Ovary (tissue), 7 donors: ENCODE measurements at regions not wholly inside any gene's neighbourhood (a gene's known extent, or its start where the extent isn't known, plus 50 kb on each side); places are given as distances from the start of the nearest gene placed in this dataset.

ENCODE experiments used
- DNase-seq, 5 donors: peaks; one replicate each; pipeline ENCODE4 v3.0.0-alpha.2; 2019 to 2020
- H3K27ac ChIP-seq, 2 donors: fragments of 200-600 bp; one replicate each; pipeline versions ENCODE4 v1.5.1 to v1.8.0; 2019 to 2022
- H3K27me3 ChIP-seq: fragments of 200-600 bp; one replicate; pipeline ENCODE4 v1.8.0; 2022
- H3K36me3 ChIP-seq: fragments of 200-600 bp; sonication (generic); one replicate; pipeline ENCODE4 v1.5.1; 2019
- H3K4me1 ChIP-seq: one replicate; pipeline ENCODE4 v1.8.1; 2013; ENCODE audit warnings: mild to moderate bottlenecking, moderate library complexity; ENCODE audit not compliant: insufficient read depth
- H3K4me3 ChIP-seq: fragments of 200-600 bp; sonication (generic); one replicate; pipeline ENCODE4 v1.5.1; 2017
- H3K9me3 ChIP-seq, 2 donors: fragments of 200-600 bp in 1 of 2; sonication (generic) in 1 of 2; one replicate each; pipeline versions ENCODE4 v1.5.1 to v1.8.1; 2013 to 2019; ENCODE audit warnings: mild to moderate bottlenecking in 1 of 2, moderate library complexity in 1 of 2
- EP300 ChIP-seq: sonication (generic); formaldehyde crosslinking; IDR thresholded peaks from one replicate; pipeline ENCODE4 v1.6.1; 2017; ENCODE audit warnings: antibody characterized with exemption
- POLR2A ChIP-seq: fragments of 450-650 bp; IDR thresholded peaks from one replicate; pipeline ENCODE4 v1.6.1; 2017; ENCODE audit warnings: antibody characterized with exemption, mild to moderate bottlenecking, moderate library complexity
- WGBS, 3 donors: extraction: QIAGEN DNeasy Blood & Tissue Kit in 1 of 3; methylation state at CpG; one replicate each; pipeline versions ENCODE4 v1.1.5 to v1.1.7; 2013 to 2017; 5-methylcytosine and 5-hydroxymethylcytosine counted together
- intact Hi-C, 4 donors: fragments of 100-400 bp; cut with DNase I; formaldehyde crosslinking; loops; one replicate each; pipeline versions ENCODE4 v1.11.0 to v1.15.1; 2022 to 2023
- TF ChIP-seq, protein P1 (sequence below), 3 donors: fragments of 450-650 bp in 2 of 3; fragments of 200-600 bp in 1 of 3; IDR thresholded peaks; one replicate each; pipeline versions ENCODE4 v1.5.1 to v1.8.0; 2016 to 2022; ENCODE audit warnings: antibody characterized with exemption in 3 of 3, mild to moderate bottlenecking in 1 of 3
- donor health status: DM: no; HTN: no; CAD: no; lungs with moderate emphysema.
- donor health status: DM: no; HTN: no; CAD: no.
- donor health status: Bipolar disorder and iron deficiency.
- donor health status: DM: no; HTN: no; CAD: no.
- donor health status: DM: yes; HTN: yes; CAD: no.

DNA sequence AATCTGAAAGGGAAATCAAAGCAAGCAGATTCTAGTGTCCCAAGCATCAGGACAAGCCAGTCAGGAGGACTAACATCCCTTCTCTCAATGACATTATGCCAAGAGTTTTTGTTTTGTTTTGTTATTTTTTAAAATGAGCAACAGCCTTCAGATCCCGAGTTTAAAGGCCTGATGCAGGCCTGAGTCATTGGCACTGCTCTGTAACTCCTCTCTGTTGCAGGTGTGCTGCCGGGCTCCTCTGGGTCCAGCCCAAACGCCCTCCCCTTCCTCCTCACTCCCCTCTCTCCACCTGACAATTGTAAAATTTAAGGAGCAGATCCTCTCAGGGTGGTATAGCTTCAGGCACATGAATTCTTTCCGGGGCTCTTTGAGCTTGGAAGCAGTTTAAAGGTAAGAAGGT is 502.0 kb downstream of the BMP2 start:
- Histone ChIP-seq H3K4me1 (no peaks in the 10 kb centered on the region), H3K27me3 (no peaks in the 10 kb centered on the region), H3K27ac (no peak overlapping the region), H3K4me3 (no peak overlapping the region), H3K9me3 (no peaks in the 10 kb centered on the region), H3K36me3 (no peaks in the 10 kb centered on the region)
- TF ChIP-seq, protein P1, sequence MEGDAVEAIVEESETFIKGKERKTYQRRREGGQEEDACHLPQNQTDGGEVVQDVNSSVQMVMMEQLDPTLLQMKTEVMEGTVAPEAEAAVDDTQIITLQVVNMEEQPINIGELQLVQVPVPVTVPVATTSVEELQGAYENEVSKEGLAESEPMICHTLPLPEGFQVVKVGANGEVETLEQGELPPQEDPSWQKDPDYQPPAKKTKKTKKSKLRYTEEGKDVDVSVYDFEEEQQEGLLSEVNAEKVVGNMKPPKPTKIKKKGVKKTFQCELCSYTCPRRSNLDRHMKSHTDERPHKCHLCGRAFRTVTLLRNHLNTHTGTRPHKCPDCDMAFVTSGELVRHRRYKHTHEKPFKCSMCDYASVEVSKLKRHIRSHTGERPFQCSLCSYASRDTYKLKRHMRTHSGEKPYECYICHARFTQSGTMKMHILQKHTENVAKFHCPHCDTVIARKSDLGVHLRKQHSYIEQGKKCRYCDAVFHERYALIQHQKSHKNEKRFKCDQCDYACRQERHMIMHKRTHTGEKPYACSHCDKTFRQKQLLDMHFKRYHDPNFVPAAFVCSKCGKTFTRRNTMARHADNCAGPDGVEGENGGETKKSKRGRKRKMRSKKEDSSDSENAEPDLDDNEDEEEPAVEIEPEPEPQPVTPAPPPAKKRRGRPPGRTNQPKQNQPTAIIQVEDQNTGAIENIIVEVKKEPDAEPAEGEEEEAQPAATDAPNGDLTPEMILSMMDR (IDR thresholded peaks at IDR 0.05): no peak
- no peak for TF ChIP-seq POLR2A
- TF ChIP-seq EP300: no peak
- intact Hi-C loops: no loop called here
- DNase-seq: no peak
- 56 to 58% (median 57%) methylated on average over 4 of the region's 4 CpGs for WGBS, 3 donors

DNA sequence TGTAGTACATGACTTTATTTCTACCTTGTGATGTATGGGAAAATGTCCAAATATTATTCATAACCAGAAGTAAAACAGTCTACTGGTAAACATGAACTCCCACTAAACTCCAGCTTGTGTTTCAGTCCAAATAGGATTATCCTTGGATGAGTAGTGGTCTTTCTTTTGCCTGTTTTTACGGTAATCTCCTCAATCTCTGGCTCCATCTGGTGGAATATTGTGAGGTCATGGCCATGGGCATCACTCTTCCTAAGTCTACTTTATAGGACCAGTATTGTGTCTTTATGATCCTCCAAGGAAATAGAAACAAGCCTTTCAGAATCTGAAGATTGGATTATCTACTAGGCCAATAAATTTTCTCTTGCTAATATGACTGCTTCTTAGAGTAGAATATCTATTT is 505.0 kb downstream of the BMP2 start:
- no peak for DNase-seq
- Histone ChIP-seq H3K4me3 (no peak overlapping the region), H3K27ac (no peak overlapping the region), H3K36me3 (no peaks in the 10 kb centered on the region), H3K27me3 (no peaks in the 10 kb centered on the region), H3K4me1 (no peaks in the 10 kb centered on the region), H3K9me3 (no peaks in the 10 kb centered on the region)
- intact Hi-C loops: no loop called here
- TF ChIP-seq EP300: no peak
- TF ChIP-seq, protein P1 (IDR thresholded peaks at IDR 0.05): no peak
- no peak for TF ChIP-seq POLR2A
- WGBS, 3 donors: 29 to 55% (median 37%) methylated on average over 1 of the region's 1 CpG

DNA sequence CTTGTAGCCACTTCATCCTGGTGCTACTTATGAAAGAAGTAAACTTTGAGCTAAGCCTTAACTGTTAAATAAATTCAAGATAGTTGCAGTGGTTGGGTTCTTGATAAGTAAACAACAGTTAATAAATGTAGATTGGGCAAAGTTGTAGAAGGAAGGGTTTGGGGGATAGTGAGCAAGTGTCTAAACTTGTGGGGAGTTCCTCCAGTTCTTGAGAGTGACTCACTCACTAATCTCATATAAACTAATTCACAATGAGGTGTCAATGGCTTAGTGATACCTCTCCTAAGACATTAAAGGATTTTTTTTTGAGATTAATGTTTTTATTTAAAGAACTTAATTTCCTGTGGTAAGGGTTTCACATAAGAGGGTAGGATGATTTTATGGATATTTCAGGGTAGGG is 507.4 kb downstream of the BMP2 start:
- intact Hi-C loops: no loop called here
- no peaks in the 10 kb centered on the region for H3K4me1 ChIP-seq
- TF ChIP-seq, protein P1 (IDR thresholded peaks at IDR 0.05): no peak
- TF ChIP-seq EP300 (no peak), POLR2A (no peak)
- H3K27ac ChIP-seq: no peak overlapping the region
- no peak overlapping the region for H3K4me3 ChIP-seq
- no peaks in the 10 kb centered on the region for H3K9me3 ChIP-seq
- H3K27me3 ChIP-seq: no peaks in the 10 kb centered on the region
- no peak for DNase-seq
- no peaks in the 10 kb centered on the region for H3K36me3 ChIP-seq

DNA sequence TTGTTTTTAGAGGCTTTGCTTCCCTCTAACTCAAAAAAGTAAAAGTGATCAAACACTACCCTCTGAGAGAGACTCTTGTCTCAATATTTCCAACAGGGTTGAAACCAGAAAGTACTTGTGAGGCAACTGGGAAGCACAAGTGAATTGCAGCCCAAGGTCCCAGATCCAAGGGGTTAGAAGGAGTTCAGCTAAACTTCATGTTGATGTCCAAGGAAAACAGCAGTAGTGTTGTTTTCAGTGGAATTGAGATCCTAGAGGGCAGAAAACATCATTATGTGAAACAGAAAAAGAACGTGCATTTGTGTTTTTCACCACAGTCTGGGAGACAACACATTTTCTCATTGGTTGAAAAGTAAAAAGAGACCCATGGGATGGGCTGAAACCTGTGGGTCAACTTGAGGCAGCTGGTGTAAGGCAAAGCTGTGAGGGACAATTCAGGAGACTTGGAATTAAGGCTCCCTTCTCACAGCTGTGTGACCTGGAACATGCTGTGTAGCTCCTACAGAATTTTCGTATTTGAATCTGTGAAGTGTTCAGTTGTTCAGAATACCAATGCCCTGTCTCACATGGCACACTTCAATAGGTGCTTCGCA is 508.3 kb downstream of the BMP2 start:
- no peak for DNase-seq

More for the DNA sequence above, 508.3 kb downstream of the BMP2 start:
- H3K4me3 ChIP-seq: no peak overlapping the region
- no peak for TF ChIP-seq POLR2A
- TF ChIP-seq, protein P1 (IDR thresholded peaks at IDR 0.05): no peak
- H3K27me3 ChIP-seq: no peaks in the 10 kb centered on the region
- 58 to 75% (median 67%) methylated on average over 3 of the region's 3 CpGs for WGBS, 3 donors
- no peak overlapping the region for H3K27ac ChIP-seq
- H3K4me1 ChIP-seq: no peaks in the 10 kb centered on the region
- intact Hi-C loops: no loop called here
- H3K9me3 ChIP-seq: no peaks in the 10 kb centered on the region
- H3K36me3 ChIP-seq: no peaks in the 10 kb centered on the region
